GM12878 (cell line): ENCODE measurements at regions not wholly inside any gene's neighbourhood (a gene's known extent, or its start where the extent isn't known, plus 50 kb on each side); places are given as distances from the start of the nearest gene placed in this dataset.

ENCODE experiments used
- ATAC-seq: fragments of 200-7000 bp; cut with Tn5 transposase; 3 replicates; pipeline ENCODE4 v1.9.1; 2020; ENCODE audit warnings: mild to moderate bottlenecking, moderate library complexity
- BruUV-seq: library from RNA; stranded (reverse); fragments of 400-500 nt; replicated peaks from 2 replicates; lab custom pipeline; 2021; lab: Mats Ljungman, UMichigan
- CTCF ChIA-PET: fragments of 300-600 bp; sonication (Branson Sonifier 250); formaldehyde crosslinking; extraction: SDS; loops from one replicate; lab custom pipeline; 2021; ENCODE audit warnings: inconsistent platforms; lab: Yijun Ruan, JAX
- POLR2A ChIA-PET: fragments of 350-600 bp; formaldehyde crosslinking; extraction: SDS; loops from one replicate; lab custom pipeline; 2021; ENCODE audit warnings: inconsistent platforms; lab: Charles Lee
- RAD21 ChIA-PET: fragments of 300-600 bp; sonication (Branson Sonifier 250); formaldehyde crosslinking; loops from one replicate; lab custom pipeline; 2023; ENCODE audit warnings: antibody characterized with exemption; ENCODE audit not compliant: unreplicated experiment; lab: Charles Lee
- SMC1A ChIA-PET: fragments of 300-600 bp; sonication (Branson Sonifier 250); formaldehyde crosslinking; loops from one replicate; lab custom pipeline; 2023; ENCODE audit not compliant: unreplicated experiment, uncharacterized antibody; lab: Charles Lee
- DNase-seq: peaks from one replicate; pipeline ENCODE4 v3.0.0-alpha.2; 2011; ENCODE audit warnings: low read depth, low spot score
- FAIRE-seq: peaks from 3 replicates; lab custom pipeline; 2011; peaks lifted over from hg19 to GRCh38; lab: Jason Lieb, UNC
- H2AFZ ChIP-seq: 2 replicates; pipeline ENCODE4 v1.6.0; 2011; ENCODE audit warnings: low read depth, low read length, control low read depth; ENCODE audit not compliant: control insufficient read depth
- H3K27ac ChIP-seq: 2 replicates; pipeline ENCODE4 v1.5.1; 2011; ENCODE audit warnings: control low read depth; ENCODE audit not compliant: control insufficient read depth, insufficient read depth
- H3K27me3 ChIP-seq, 2 experiments: replicated peaks in 1 of 2; 2 replicates each; pipeline versions ENCODE4 v1.6.0 to v1.6.1; 2011; ENCODE audit warnings: low read length in 1 of 2; ENCODE audit not compliant: control insufficient read depth in 2 of 2, insufficient read depth in 2 of 2
- H3K36me3 ChIP-seq, 2 experiments: 2 replicates each; pipeline ENCODE4 v1.5.1; 2011; ENCODE audit warnings: low read length in 1 of 2; ENCODE audit not compliant: control insufficient read depth in 2 of 2, insufficient read depth in 2 of 2
- H3K4me1 ChIP-seq: 2 replicates; pipeline ENCODE4 v1.6.1; 2011; ENCODE audit warnings: mild to moderate bottlenecking, low read length, moderate library complexity, mixed read lengths; ENCODE audit not compliant: control insufficient read depth, insufficient read depth
- H3K4me2 ChIP-seq: 2 replicates; pipeline ENCODE4 v1.6.0; 2011; ENCODE audit warnings: control low read depth; ENCODE audit not compliant: control insufficient read depth, insufficient read depth
- H3K4me3 ChIP-seq: fragments of 200-600 bp; sonication (generic); 2 replicates; pipeline ENCODE4 v1.5.1; 2016
- H3K79me2 ChIP-seq: 2 replicates; pipeline ENCODE4 v1.6.0; 2011; ENCODE audit warnings: low read length; ENCODE audit not compliant: control insufficient read depth, insufficient read depth
- H3K9ac ChIP-seq: 2 replicates; pipeline ENCODE4 v1.8.0; 2011; ENCODE audit warnings: low read length, control low read depth, mixed read lengths; ENCODE audit not compliant: control insufficient read depth, insufficient read depth
- H3K9me3 ChIP-seq: replicated peaks from 3 replicates; pipeline ENCODE4 v1.5.1; 2011; ENCODE audit warnings: mild to moderate bottlenecking, low read length; ENCODE audit not compliant: control insufficient read depth, insufficient read depth
- H4K20me1 ChIP-seq: 2 replicates; pipeline ENCODE4 v1.6.0; 2011; ENCODE audit not compliant: control insufficient read depth, insufficient read depth
- CBX3 ChIP-seq: fragments of 200-600 bp; sonication (generic); IDR thresholded peaks from 2 replicates; pipeline ENCODE4 v1.6.1; 2016; ENCODE audit warnings: low read depth, borderline replicate concordance
- DPF2 ChIP-seq: fragments of 450-650 bp; IDR thresholded peaks from 2 replicates; pipeline ENCODE4 v1.6.1; 2017; ENCODE audit warnings: mild to moderate bottlenecking
- GABPA ChIP-seq: IDR thresholded peaks from 2 replicates; pipeline ENCODE4 v1.6.1; 2014; ENCODE audit warnings: antibody characterized with exemption, low read depth, mild to moderate bottlenecking, inconsistent platforms
- IKZF1 ChIP-seq: fragments of 450-650 bp; conservative IDR thresholded peaks from 2 replicates; pipeline ENCODE4 v1.6.1; 2017; ENCODE audit warnings: antibody characterized with exemption, mild to moderate bottlenecking
- LARP7 ChIP-seq: fragments of 450-650 bp; IDR thresholded peaks from 2 replicates; pipeline ENCODE4 v1.6.1; 2017; ENCODE audit warnings: mild to moderate bottlenecking
- MTA2 ChIP-seq: fragments of 450-650 bp; IDR thresholded peaks from 2 replicates; pipeline ENCODE4 v1.6.1; 2016; ENCODE audit warnings: low read depth, mild to moderate bottlenecking, moderate library complexity
- NR2C1 ChIP-seq: fragments of 450-650 bp; IDR thresholded peaks from 2 replicates; pipeline ENCODE4 v1.6.1; 2017; ENCODE audit warnings: antibody characterized with exemption, mild to moderate bottlenecking, moderate library complexity
- RBBP5 ChIP-seq: fragments of 200-600 bp; sonication (generic); conservative IDR thresholded peaks from 2 replicates; pipeline ENCODE4 v1.6.1; 2016
- SMC3 ChIP-seq: IDR thresholded peaks from 2 replicates; pipeline ENCODE4 v1.6.1; 2011; ENCODE audit warnings: low read length, improper control_type of control experiment, borderline replicate concordance
- SREBF1 ChIP-seq: IDR thresholded peaks from 2 replicates; pipeline ENCODE4 v1.6.1; 2012; ENCODE audit warnings: mild to moderate bottlenecking, low read length
- WRNIP1 ChIP-seq: IDR thresholded peaks from 2 replicates; pipeline ENCODE4 v1.6.1; 2011; ENCODE audit warnings: low read depth, low read length, improper control_type of control experiment, borderline replicate concordance
- WGBS: methylation state at CpG from one replicate; pipeline ENCODE4 v1.1.6; 2016; ENCODE audit warnings: low lambda C conversion rate; ENCODE audit not compliant: insufficient replicate concordance, insufficient coverage; ENCODE audit errors: missing lambda C conversion rate; 5-methylcytosine and 5-hydroxymethylcytosine counted together
- in situ Hi-C: fragments of 300-500 bp; cut with MboI; formaldehyde crosslinking; loops from 9 replicates; pipeline ENCODE4 v1.14.3; 2018; ENCODE audit warnings: mixed read lengths
- intact Hi-C: fragments of 100-400 bp; cut with micrococcal nuclease; formaldehyde crosslinking; loops from one replicate; pipeline ENCODE4 v1.14.2; 2022; ENCODE audit not compliant: unreplicated experiment
- TF ChIP-seq, protein P1 (sequence below): IDR thresholded peaks from 2 replicates; pipeline ENCODE4 v1.6.1; 2012; ENCODE audit warnings: low read depth, low read length, improper control_type of control experiment
- TF ChIP-seq, protein P2 (sequence below): fragments of 450-650 bp; formaldehyde crosslinking; IDR thresholded peaks from 2 replicates; pipeline ENCODE4 v1.4.0; 2020; ENCODE audit warnings: mild to moderate bottlenecking, moderate library complexity
- TF ChIP-seq, protein P3 (sequence below): fragments of 450-650 bp; IDR thresholded peaks from 2 replicates; pipeline ENCODE4 v1.6.1; 2016; ENCODE audit warnings: mild to moderate bottlenecking, moderate library complexity, borderline replicate concordance

DNA sequence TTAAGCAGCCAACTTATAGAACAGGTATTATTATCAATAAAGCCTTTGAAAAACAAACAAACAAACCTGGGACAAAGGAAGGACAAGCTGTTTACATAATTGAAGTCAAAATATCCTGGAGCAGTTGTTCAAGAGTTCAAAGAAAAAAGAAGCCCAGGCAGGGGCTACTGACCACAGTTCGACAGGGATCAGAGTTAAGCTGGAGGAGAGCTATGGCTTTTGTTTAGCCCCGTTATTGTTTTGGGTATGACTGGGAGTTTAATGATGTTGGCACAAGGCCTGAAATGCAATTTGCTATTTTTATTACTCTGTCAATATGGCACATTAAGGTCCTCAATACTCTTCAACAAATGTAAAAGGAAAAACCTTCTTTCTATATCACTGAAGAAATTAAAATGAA lies 624.4 kb upstream of the KLHL1 start:
- Histone ChIP-seq H3K9ac (no peak overlapping the region), H4K20me1 (no peaks in the 10 kb centered on the region), H3K9me3 (no peaks in the 10 kb centered on the region), H3K27ac (no peak overlapping the region), H2AFZ (no peak overlapping the region), H3K4me3 (no peak overlapping the region), H3K79me2 (no peaks in the 10 kb centered on the region), H3K27me3 (no peaks in the 10 kb centered on the region), H3K36me3 (no peaks in the 10 kb centered on the region), H3K4me2 (no peak overlapping the region), H3K4me1 (no peaks in the 10 kb centered on the region)
- no peak for DNase-seq
- ChIA-PET CTCF (no interaction called here), SMC1A (no interaction called here), POLR2A (no interaction called here), RAD21 (no interaction called here)
- 2% methylated on average over 2 of the region's 2 CpGs for WGBS
- TF ChIP-seq NR2C1, result no peak
- TF ChIP-seq WRNIP1, result no peak
- TF ChIP-seq DPF2, result no peak
- no peak for TF ChIP-seq SREBF1
- no peak for TF ChIP-seq SMC3
- TF ChIP-seq, protein P1, sequence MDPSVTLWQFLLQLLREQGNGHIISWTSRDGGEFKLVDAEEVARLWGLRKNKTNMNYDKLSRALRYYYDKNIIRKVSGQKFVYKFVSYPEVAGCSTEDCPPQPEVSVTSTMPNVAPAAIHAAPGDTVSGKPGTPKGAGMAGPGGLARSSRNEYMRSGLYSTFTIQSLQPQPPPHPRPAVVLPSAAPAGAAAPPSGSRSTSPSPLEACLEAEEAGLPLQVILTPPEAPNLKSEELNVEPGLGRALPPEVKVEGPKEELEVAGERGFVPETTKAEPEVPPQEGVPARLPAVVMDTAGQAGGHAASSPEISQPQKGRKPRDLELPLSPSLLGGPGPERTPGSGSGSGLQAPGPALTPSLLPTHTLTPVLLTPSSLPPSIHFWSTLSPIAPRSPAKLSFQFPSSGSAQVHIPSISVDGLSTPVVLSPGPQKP, result no peak
- TF ChIP-seq MTA2, result no peak
- no peak for TF ChIP-seq LARP7
- no peak for TF ChIP-seq CBX3
- TF ChIP-seq, protein P2, sequence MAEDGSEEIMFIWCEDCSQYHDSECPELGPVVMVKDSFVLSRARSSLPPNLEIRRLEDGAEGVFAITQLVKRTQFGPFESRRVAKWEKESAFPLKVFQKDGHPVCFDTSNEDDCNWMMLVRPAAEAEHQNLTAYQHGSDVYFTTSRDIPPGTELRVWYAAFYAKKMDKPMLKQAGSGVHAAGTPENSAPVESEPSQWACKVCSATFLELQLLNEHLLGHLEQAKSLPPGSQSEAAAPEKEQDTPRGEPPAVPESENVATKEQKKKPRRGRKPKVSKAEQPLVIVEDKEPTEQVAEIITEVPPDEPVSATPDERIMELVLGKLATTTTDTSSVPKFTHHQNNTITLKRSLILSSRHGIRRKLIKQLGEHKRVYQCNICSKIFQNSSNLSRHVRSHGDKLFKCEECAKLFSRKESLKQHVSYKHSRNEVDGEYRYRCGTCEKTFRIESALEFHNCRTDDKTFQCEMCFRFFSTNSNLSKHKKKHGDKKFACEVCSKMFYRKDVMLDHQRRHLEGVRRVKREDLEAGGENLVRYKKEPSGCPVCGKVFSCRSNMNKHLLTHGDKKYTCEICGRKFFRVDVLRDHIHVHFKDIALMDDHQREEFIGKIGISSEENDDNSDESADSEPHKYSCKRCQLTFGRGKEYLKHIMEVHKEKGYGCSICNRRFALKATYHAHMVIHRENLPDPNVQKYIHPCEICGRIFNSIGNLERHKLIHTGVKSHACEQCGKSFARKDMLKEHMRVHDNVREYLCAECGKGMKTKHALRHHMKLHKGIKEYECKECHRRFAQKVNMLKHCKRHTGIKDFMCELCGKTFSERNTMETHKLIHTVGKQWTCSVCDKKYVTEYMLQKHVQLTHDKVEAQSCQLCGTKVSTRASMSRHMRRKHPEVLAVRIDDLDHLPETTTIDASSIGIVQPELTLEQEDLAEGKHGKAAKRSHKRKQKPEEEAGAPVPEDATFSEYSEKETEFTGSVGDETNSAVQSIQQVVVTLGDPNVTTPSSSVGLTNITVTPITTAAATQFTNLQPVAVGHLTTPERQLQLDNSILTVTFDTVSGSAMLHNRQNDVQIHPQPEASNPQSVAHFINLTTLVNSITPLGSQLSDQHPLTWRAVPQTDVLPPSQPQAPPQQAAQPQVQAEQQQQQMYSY, result no peak
- no peak for TF ChIP-seq GABPA
- no peak for TF ChIP-seq IKZF1
- TF ChIP-seq, protein P3, sequence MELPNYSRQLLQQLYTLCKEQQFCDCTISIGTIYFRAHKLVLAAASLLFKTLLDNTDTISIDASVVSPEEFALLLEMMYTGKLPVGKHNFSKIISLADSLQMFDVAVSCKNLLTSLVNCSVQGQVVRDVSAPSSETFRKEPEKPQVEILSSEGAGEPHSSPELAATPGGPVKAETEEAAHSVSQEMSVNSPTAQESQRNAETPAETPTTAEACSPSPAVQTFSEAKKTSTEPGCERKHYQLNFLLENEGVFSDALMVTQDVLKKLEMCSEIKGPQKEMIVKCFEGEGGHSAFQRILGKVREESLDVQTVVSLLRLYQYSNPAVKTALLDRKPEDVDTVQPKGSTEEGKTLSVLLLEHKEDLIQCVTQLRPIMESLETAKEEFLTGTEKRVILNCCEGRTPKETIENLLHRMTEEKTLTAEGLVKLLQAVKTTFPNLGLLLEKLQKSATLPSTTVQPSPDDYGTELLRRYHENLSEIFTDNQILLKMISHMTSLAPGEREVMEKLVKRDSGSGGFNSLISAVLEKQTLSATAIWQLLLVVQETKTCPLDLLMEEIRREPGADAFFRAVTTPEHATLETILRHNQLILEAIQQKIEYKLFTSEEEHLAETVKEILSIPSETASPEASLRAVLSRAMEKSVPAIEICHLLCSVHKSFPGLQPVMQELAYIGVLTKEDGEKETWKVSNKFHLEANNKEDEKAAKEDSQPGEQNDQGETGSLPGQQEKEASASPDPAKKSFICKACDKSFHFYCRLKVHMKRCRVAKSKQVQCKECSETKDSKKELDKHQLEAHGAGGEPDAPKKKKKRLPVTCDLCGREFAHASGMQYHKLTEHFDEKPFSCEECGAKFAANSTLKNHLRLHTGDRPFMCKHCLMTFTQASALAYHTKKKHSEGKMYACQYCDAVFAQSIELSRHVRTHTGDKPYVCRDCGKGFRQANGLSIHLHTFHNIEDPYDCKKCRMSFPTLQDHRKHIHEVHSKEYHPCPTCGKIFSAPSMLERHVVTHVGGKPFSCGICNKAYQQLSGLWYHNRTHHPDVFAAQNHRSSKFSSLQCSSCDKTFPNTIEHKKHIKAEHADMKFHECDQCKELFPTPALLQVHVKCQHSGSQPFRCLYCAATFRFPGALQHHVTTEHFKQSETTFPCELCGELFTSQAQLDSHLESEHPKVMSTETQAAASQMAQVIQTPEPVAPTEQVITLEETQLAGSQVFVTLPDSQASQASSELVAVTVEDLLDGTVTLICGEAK, result no peak
- no peak for TF ChIP-seq RBBP5
- in situ Hi-C loops (no loop called here), intact Hi-C loops (no loop called here)
- no peak for ATAC-seq
- BruUV-seq, result no TSS peak
- FAIRE-seq, result no peak
